RWPE2 (cell line): ENCODE measurements at regions not wholly inside any gene's neighbourhood (a gene's known extent, or its start where the extent isn't known, plus 50 kb on each side); places are given as distances from the start of the nearest gene placed in this dataset.

ENCODE experiments used
- ATAC-seq: fragments of 200-7000 bp; cut with Tn5 transposase; 3 replicates; pipeline ENCODE4 v1.9.1; 2021; ENCODE audit warnings: low read depth
- DNase-seq: peaks from one replicate; pipeline ENCODE4 v3.0.0-alpha.2; 2020; ENCODE audit warnings: low spot score
- H3K27ac ChIP-seq: fragments of 450-650 bp; 2 replicates; pipeline ENCODE4 v1.5.1; 2017; ENCODE audit warnings: mild to moderate bottlenecking; ENCODE audit not compliant: poor library complexity, severe bottlenecking
- H3K27me3 ChIP-seq: fragments of 250-450 bp; sonication (Bioruptor Pico); 2 replicates; pipeline ENCODE4 v1.5.1; 2021; ENCODE audit warnings: mild to moderate bottlenecking, moderate library complexity; ENCODE audit not compliant: insufficient read depth, poor library complexity, severe bottlenecking
- H3K36me3 ChIP-seq: fragments of 250-450 bp; sonication (Bioruptor Pico); 2 replicates; pipeline ENCODE4 v1.5.1; 2020; ENCODE audit warnings: low read depth, mild to moderate bottlenecking, moderate library complexity
- H3K4me1 ChIP-seq: fragments of 250-450 bp; sonication (Bioruptor Pico); 2 replicates; pipeline ENCODE4 v1.5.1; 2021; ENCODE audit warnings: mild to moderate bottlenecking, moderate library complexity; ENCODE audit not compliant: insufficient read depth, poor library complexity, severe bottlenecking
- H3K4me3 ChIP-seq: fragments of 250-450 bp; sonication (Bioruptor Pico); 2 replicates; pipeline ENCODE4 v1.5.1; 2021; ENCODE audit warnings: mild to moderate bottlenecking, moderate library complexity; ENCODE audit not compliant: severe bottlenecking
- H3K9me3 ChIP-seq: fragments of 250-450 bp; sonication (Bioruptor Pico); 2 replicates; pipeline ENCODE4 v1.5.1; 2021; ENCODE audit warnings: mild to moderate bottlenecking, moderate library complexity; ENCODE audit not compliant: severe bottlenecking
- TF ChIP-seq, protein P1 (sequence below): fragments of 450-650 bp; IDR thresholded peaks from one replicate; pipeline ENCODE4 v1.5.1; 2017; ENCODE audit warnings: mild to moderate bottlenecking, moderate library complexity; ENCODE audit not compliant: poor library complexity, severe bottlenecking

DNA sequence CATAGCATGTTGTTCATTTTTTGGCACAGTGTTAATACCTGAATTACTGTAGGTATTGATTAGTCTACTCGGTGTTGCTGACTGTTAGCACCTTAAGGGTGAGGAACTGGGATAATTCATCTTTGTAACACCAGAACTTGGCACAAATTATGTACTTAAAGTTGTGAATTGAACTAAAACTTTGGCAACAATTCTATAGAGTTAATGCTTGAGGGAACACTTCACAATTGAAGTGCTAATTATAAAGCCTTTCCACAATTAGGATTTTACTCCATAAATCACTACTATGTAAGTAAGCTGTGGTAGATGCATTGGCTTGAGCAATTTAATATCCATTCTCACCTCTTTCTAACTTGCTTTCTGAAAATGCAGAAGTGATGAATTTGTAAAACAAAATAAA is 686.7 kb downstream of the PDHA2 start:
- H3K4me3 ChIP-seq, result no peak overlapping the region
- H3K36me3 ChIP-seq, result no peaks in the 10 kb centered on the region
- DNase-seq (no peak), ATAC-seq (no peak)
- no peaks in the 10 kb centered on the region for H3K4me1 ChIP-seq
- H3K27me3 ChIP-seq, result no peaks in the 10 kb centered on the region
- TF ChIP-seq, protein P1, sequence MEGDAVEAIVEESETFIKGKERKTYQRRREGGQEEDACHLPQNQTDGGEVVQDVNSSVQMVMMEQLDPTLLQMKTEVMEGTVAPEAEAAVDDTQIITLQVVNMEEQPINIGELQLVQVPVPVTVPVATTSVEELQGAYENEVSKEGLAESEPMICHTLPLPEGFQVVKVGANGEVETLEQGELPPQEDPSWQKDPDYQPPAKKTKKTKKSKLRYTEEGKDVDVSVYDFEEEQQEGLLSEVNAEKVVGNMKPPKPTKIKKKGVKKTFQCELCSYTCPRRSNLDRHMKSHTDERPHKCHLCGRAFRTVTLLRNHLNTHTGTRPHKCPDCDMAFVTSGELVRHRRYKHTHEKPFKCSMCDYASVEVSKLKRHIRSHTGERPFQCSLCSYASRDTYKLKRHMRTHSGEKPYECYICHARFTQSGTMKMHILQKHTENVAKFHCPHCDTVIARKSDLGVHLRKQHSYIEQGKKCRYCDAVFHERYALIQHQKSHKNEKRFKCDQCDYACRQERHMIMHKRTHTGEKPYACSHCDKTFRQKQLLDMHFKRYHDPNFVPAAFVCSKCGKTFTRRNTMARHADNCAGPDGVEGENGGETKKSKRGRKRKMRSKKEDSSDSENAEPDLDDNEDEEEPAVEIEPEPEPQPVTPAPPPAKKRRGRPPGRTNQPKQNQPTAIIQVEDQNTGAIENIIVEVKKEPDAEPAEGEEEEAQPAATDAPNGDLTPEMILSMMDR, result no peak
- no peaks in the 10 kb centered on the region for H3K9me3 ChIP-seq
- H3K27ac ChIP-seq, result no peak overlapping the region

DNA sequence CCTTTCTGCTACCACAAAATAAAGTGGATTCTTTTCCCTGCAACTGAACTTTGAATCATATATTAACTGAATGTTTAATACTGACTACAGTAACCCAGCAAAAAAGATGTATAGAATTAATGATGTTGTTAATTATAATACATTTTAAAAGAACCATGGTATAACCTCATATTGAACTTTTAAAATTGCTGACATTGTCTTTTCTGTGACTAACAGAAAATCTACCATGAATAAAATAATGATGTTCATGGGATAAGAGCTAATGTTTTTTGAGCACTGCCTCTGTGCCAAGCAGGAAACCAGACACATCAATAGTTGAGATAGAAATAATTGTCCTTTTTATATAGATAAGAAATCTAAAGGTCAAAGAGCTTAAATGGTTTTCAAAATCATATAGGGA is 691.9 kb downstream of the PDHA2 start:
- Histone ChIP-seq H3K9me3 (no peaks in the 10 kb centered on the region), H3K4me3 (no peak overlapping the region), H3K27me3 (no peaks in the 10 kb centered on the region), H3K27ac (no peak overlapping the region), H3K36me3 (no peaks in the 10 kb centered on the region), H3K4me1 (no peaks in the 10 kb centered on the region)
- no peak for ATAC-seq
- TF ChIP-seq, protein P1, result no peak
- no peak for DNase-seq

DNA sequence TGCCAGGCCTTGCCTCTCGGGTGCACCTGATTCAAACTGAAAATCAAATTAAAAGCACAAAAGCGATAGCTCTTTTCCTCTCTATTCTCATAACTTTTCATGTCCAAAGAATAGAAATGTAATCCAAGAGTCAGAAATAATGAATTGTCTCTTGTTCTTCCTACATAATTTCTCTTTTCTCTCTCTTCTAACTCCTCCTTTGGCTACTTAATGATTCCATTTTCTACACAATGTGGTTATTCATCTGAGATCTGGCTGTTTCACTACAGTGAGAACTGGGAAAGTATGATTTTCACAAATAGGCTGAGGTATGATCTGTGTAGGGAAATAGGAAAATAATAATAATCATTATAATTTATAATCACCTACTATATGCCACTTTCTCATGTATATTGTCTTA is 703.5 kb downstream of the PDHA2 start:
- no peak overlapping the region for H3K4me3 ChIP-seq
- ATAC-seq (no peak), DNase-seq (no peak)
- no peaks in the 10 kb centered on the region for H3K9me3 ChIP-seq
- H3K36me3 ChIP-seq, result no peaks in the 10 kb centered on the region
- no peaks in the 10 kb centered on the region for H3K27me3 ChIP-seq
- no peaks in the 10 kb centered on the region for H3K4me1 ChIP-seq
- TF ChIP-seq, protein P1, result no peak
- H3K27ac ChIP-seq, result no peak overlapping the region

DNA sequence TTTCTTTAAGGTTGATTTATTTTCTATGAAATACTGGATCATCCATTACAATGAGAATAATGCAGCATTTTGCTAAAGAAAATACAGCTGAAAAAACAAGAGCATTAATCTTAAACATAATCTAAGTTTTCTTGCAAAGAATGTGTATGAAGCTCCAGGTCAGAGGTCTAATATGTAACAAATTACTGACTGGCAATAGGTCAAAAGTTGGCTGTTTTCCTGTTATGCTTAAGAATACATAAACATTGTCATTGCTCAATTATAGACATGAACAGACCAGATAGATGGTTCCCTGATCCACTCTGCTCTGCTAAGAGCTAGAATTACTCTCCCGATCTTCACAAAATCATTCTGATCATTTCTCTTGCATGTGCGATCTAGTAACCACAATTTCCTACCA is 718.6 kb downstream of the PDHA2 start:
- no peak for DNase-seq
- Histone ChIP-seq H3K4me3 (no peak overlapping the region), H3K27ac (no peak overlapping the region), H3K36me3 (no peaks in the 10 kb centered on the region), H3K9me3 (no peaks in the 10 kb centered on the region), H3K27me3 (no peaks in the 10 kb centered on the region), H3K4me1 (no peaks in the 10 kb centered on the region)
- TF ChIP-seq, protein P1, result no peak
- ATAC-seq, result no peak

DNA sequence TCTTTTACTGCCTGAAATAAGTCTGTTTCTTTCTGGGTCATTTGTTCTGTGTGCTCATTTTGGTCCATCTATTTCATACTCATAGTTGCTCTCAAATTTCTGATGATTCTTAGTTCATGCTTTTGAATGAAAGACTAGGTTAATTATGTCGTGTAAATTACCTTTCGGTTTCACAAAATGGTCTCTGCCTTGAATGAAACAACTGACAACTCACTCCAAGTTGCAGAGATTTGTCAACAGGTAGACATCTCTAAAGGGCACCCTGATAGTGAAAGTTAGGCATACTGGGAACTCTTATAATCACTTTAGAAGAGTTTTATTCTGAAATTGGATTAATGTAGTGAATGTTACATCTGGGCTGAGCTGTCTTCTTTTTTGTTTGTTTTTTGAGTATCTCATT is 726.9 kb downstream of the PDHA2 start:
- Histone ChIP-seq H3K4me3 (no peak overlapping the region), H3K9me3 (no peaks in the 10 kb centered on the region), H3K4me1 (no peaks in the 10 kb centered on the region), H3K27ac (no peak overlapping the region), H3K36me3 (no peaks in the 10 kb centered on the region), H3K27me3 (no peaks in the 10 kb centered on the region)
- TF ChIP-seq, protein P1, result no peak
- DNase-seq (no peak), ATAC-seq (no peak)
